ENCODE measurements at regions not wholly inside any gene's neighbourhood (a gene's known extent, or its start where the extent isn't known, plus 50 kb on each side); places are given as distances from the start of the nearest gene placed in this dataset.

- Histone ChIP-seq H2AK5ac (ENCODE audit: low read depth, low read length) (no peak overlapping the region), H3K9ac (replicated peaks in 1 of 4; ENCODE audit: extremely low read depth in 1 of 4, low read depth in 3 of 4, low read length in 3 of 4) (no peak overlapping the region), H3K79me1 (ENCODE audit: low read depth, low read length) (no peaks in the 10 kb centered on the region), H4K5ac (ENCODE audit: insufficient read length, low read depth, low read length) (no peak overlapping the region), H3K4me2 (ENCODE audit: insufficient read depth in 1 of 2, low read depth in 2 of 2, low read length in 2 of 2) (no peak overlapping the region), H2BK5ac (ENCODE audit: low read depth, low read length) (no peak overlapping the region), H3K23me2 (ENCODE audit: low read depth, low read length) (0 out of 2 replicates have a peak, but pooled peaks cover 2% of the 10 kb centered on the region), H3K18ac (ENCODE audit: extremely low read depth, low read length) (no peak overlapping the region), H3K9me3 (ENCODE audit: insufficient read depth in 2 of 2, low read depth in 1 of 2, low read length in 1 of 2) (no peaks in the 10 kb centered on the region; a peak in 1 of 4 replicates), H3K27me3 (replicated peaks in 1 of 4; ENCODE audit: control insufficient read depth in 3 of 4, extremely low read depth in 1 of 4, insufficient read depth in 3 of 4, low read length in 3 of 4) (no peaks in the 10 kb centered on the region), H3K4me1 (replicated peaks in 1 of 4; ENCODE audit: control insufficient read depth in 3 of 4, insufficient read depth in 4 of 4, low read length in 3 of 4) (no peaks in the 10 kb centered on the region), H3K4ac (replicated peaks; ENCODE audit: insufficient read length, low read depth, low read length) (no peak overlapping the region), H3K27ac (ENCODE audit: low read depth, low read length) (no peak overlapping the region), H3K14ac (ENCODE audit: insufficient read length) (no peak overlapping the region), H3K79me2 (ENCODE audit: control insufficient read depth in 1 of 2, insufficient read depth in 2 of 2, low read length in 2 of 2) (no peaks in the 10 kb centered on the region), H4K91ac (replicated peaks; ENCODE audit: insufficient read length, low read length) (no peak overlapping the region), H4K20me1 (replicated peaks in 1 of 2; ENCODE audit: control insufficient read depth in 1 of 2, insufficient read depth in 2 of 2, low read length in 2 of 2) (no peaks in the 10 kb centered on the region), H2BK12ac (ENCODE audit: low read depth, low read length) (no peak overlapping the region), H2AFZ (ENCODE audit: low read length) (no peak overlapping the region), H2BK15ac (ENCODE audit: low read length) (no peak overlapping the region), H3K36me3 (ENCODE audit: control insufficient read depth in 2 of 4, insufficient read depth in 4 of 4, low read length in 3 of 4) (no peaks in the 10 kb centered on the region), H2BK120ac (replicated peaks; ENCODE audit: low read depth, low read length) (no peak overlapping the region), H3K56ac (replicated peaks; ENCODE audit: insufficient read length, low read depth, low read length) (no peak overlapping the region), H3K23ac (ENCODE audit: insufficient read length) (no peak overlapping the region), H3K4me3 (ENCODE audit: extremely low read depth in 1 of 4, insufficient read depth in 2 of 4, low read depth in 3 of 4, low read length in 4 of 4) (no peak overlapping the region), H4K8ac (ENCODE audit: extremely low read depth, insufficient read depth, low read length) (no peak overlapping the region), H2BK20ac (ENCODE audit: low read length) (no peak overlapping the region)
- no peak for TF ChIP-seq ZNF274 (IDR thresholded peaks at IDR 0.05; ENCODE audit: borderline replicate concordance, extremely low read depth, low read length)
- TF ChIP-seq EGR1 (IDR thresholded peaks at IDR 0.05; ENCODE audit: borderline replicate concordance, low read depth, low read length), result no peak
- TF ChIP-seq CHD2 (IDR thresholded peaks at IDR 0.05; ENCODE audit: low read length), result no peak
- no peak for TF ChIP-seq POU5F1 (IDR thresholded peaks at IDR 0.05; ENCODE audit: low read depth, low read length)
- no peak for TF ChIP-seq JUN (IDR thresholded peaks at IDR 0.05; ENCODE audit: low read depth, low read length)
- no peak for TF ChIP-seq BACH1 (IDR thresholded peaks at IDR 0.05; ENCODE audit: low read length)
- TF ChIP-seq KDM4A (IDR thresholded peaks at IDR 0.05; ENCODE audit: low read depth, low read length, severe bottlenecking), result no peak
- TF ChIP-seq KDM1A (IDR thresholded peaks at IDR 0.05; ENCODE audit: borderline replicate concordance, low read length), result no peak
- no peak for TF ChIP-seq SUZ12 (IDR thresholded peaks at IDR 0.05; ENCODE audit: low read length)
- DNase-seq (ENCODE audit: low read depth in 1 of 2, low spot score in 2 of 2), result no peak
- POLR2A ChIA-PET (ENCODE audit: partially characterized antibody), result no interaction called here
- CTCF ChIA-PET (ENCODE audit: partially characterized antibody), result interaction anchor here (1.3 kb wide), 1 partner anchor 46 kb away, joined by 3 read pairs; no protein-coding TSS in a partner anchor
- WGBS, 2 experiments (ENCODE audit: extremely low coverage in 1 of 2, insufficient coverage in 1 of 2, insufficient read length in 1 of 2, insufficient replicate concordance in 2 of 2, low coverage in 1 of 2, low lambda C conversion rate in 2 of 2, missing lambda C conversion rate in 1 of 2), result 84% methylated on average over 9 of the region's 9 CpGs; no CpG with 5 or more reads in 1 of the 2 experiments
- no peak for FAIRE-seq
Observed at GRCh38 chr13:75173457-75174356, 308.3 kb downstream of the TBC1D4 start.
